ENCODE measurements at regions not wholly inside any gene's neighbourhood (a gene's known extent, or its start where the extent isn't known, plus 50 kb on each side); places are given as distances from the start of the nearest gene placed in this dataset.

DNA sequence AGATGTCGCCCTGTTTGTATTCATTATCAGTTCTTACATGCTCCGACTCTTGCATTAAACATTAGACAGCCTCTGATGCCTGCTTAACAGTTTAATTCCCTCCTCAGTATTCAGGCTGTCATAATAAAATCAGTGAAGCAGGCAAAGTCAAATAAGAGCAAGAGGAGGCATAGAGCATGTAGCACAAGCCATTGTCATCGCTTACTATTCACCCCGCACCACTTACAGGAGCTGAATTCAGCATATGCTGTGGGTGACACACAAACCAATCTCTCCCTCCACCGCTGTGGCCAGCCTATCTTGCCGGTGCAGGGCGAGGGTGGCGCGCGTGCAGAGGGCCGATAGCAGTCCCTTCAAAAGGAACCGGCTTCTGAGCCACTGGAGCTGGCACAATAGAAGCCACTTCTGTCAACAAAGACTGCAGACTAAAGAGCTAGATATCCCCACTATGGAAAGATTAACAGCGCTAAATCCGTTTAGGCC lies 433.2 kb upstream of the MGMT start (continued):
- TF ChIP-seq RBM17 (IDR thresholded peaks at IDR 0.05; ENCODE audit: borderline replicate concordance, low read depth, low read length), result no peak
- TF ChIP-seq, protein P1, sequence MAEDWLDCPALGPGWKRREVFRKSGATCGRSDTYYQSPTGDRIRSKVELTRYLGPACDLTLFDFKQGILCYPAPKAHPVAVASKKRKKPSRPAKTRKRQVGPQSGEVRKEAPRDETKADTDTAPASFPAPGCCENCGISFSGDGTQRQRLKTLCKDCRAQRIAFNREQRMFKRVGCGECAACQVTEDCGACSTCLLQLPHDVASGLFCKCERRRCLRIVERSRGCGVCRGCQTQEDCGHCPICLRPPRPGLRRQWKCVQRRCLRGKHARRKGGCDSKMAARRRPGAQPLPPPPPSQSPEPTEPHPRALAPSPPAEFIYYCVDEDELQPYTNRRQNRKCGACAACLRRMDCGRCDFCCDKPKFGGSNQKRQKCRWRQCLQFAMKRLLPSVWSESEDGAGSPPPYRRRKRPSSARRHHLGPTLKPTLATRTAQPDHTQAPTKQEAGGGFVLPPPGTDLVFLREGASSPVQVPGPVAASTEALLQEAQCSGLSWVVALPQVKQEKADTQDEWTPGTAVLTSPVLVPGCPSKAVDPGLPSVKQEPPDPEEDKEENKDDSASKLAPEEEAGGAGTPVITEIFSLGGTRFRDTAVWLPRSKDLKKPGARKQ (CRISPR knock-in tag; IDR thresholded peaks at IDR 0.05), result no peak
- TF ChIP-seq MAFK (IDR thresholded peaks at IDR 0.05; ENCODE audit: low read length), result no peak
- TF ChIP-seq MED1 (CRISPR knock-in tag; IDR thresholded peaks at IDR 0.05; ENCODE audit: borderline replicate concordance), result no peak
- TF ChIP-seq JUND (IDR thresholded peaks at IDR 0.05; ENCODE audit: borderline replicate concordance, low read depth, low read length), result no peak
- no peak for TF ChIP-seq JUND (tag; IDR thresholded peaks at IDR 0.05; ENCODE audit: borderline replicate concordance, low read depth, low read length)
- no peak for TF ChIP-seq HDAC6 (IDR thresholded peaks at IDR 0.05; ENCODE audit: low read depth, low read length)
- TF ChIP-seq HNRNPH1 (optimal IDR thresholded peaks at IDR 0.05; ENCODE audit: low read depth, low read length), result no peak
- no peak for TF ChIP-seq SNRNP70 (optimal IDR thresholded peaks at IDR 0.05; ENCODE audit: low read depth, low read length)
- no peak for TF ChIP-seq CLOCK (CRISPR knock-in tag; IDR thresholded peaks at IDR 0.05; ENCODE audit: borderline replicate concordance)
- TF ChIP-seq DIDO1 (tag; IDR thresholded peaks at IDR 0.05; ENCODE audit: low read depth), result no peak
- TF ChIP-seq CCAR2 (IDR thresholded peaks at IDR 0.05; ENCODE audit: low read depth, low read length), result no peak
- TF ChIP-seq ZMIZ1 (IDR thresholded peaks at IDR 0.05; ENCODE audit: low read depth in 2 of 2, low read length in 2 of 2), result peak in 1 of 2 experiments; percentile 70; a peak in 2 of 4 replicates
- no peak for TF ChIP-seq ZNF75A (CRISPR knock-in tag; IDR thresholded peaks at IDR 0.05)
- TF ChIP-seq POU5F1 (IDR thresholded peaks at IDR 0.05; ENCODE audit: borderline replicate concordance, low read depth, low read length, partially characterized antibody), result no peak
- no peak for TF ChIP-seq SAFB2 (IDR thresholded peaks at IDR 0.05; ENCODE audit: borderline replicate concordance, low read depth, low read length, severe bottlenecking)
- 0 out of 2 replicates have a peak, but pooled peaks have one; percentile 23 for TF ChIP-seq SMARCC2 (IDR thresholded peaks at IDR 0.05; ENCODE audit: low read depth)
- TF ChIP-seq MAFF (IDR thresholded peaks at IDR 0.05; ENCODE audit: low read length), result no peak
- TF ChIP-seq NFIX (CRISPR knock-in tag; IDR thresholded peaks at IDR 0.05; ENCODE audit: low read depth), result no peak
- no peak for TF ChIP-seq XRCC3 (IDR thresholded peaks at IDR 0.05)

Measured in K562 (cell line).